ENCODE measurements at regions not wholly inside any gene's neighbourhood (a gene's known extent, or its start where the extent isn't known, plus 50 kb on each side); places are given as distances from the start of the nearest gene placed in this dataset.
A peak's percentile ranks its signal among the peaks of the same experiment; 100 is the strongest.
"Not testable (repeated sequence)": the region's sequence is repeated elsewhere in the genome, so short reads cannot be mapped to it uniquely, and the experiment has no call there.

- DNase-seq, result no peak
These were observed 79.6 kb upstream of the FRG1 start for GRCh38 chr4:189861101-189861500.

- no peak for DNase-seq
These were observed 71.4 kb upstream of the FRG1 start for GRCh38 chr4:189869236-189869635.

- DNase-seq, result peak; percentile 73
These were observed 70.0 kb upstream of the FRG1 start for GRCh38 chr4:189870511-189871234.

- DNase-seq, result no peak
These were observed 66.1 kb upstream of the FRG1 start for GRCh38 chr4:189874591-189874990.

GRCh38 chr4:189881190-189881589 is 59.5 kb upstream of the FRG1 start:
- not testable (repeated sequence) for DNase-seq

GRCh38 chr4:189888407-189888806 is 52.3 kb upstream of the FRG1 start:
- DNase-seq, result not testable (repeated sequence)
